Kidney glomerular epithelial cell (primary cell): ENCODE measurements at regions not wholly inside any gene's neighbourhood (a gene's known extent, or its start where the extent isn't known, plus 50 kb on each side); places are given as distances from the start of the nearest gene placed in this dataset.
"Not testable (repeated sequence)": the region's sequence is repeated elsewhere in the genome, so short reads cannot be mapped to it uniquely, and the experiment has no call there.

Experiments used
- DNase-seq: peaks from one replicate; lab custom pipeline; 2025; lab: John Stamatoyannopoulos, UW

DNA sequence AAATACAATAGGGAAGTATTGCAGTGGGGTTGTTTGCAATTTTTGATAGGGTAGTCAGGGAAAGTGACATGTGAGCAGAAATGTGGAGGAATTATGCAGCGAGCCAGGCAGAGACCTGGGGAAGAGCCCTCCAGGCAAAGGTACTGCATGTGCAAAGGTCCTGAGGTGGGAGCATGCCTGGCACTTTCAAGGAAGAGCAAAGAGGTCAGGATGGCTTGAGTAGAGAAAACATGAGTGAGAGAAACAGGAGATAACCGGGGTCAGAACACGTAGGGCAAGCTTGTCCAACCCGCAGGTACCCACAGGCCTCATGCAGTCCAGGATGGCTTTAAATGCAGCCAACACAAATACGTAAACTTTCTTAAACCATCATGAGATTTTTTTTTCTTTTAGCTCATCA, 71.0 kb downstream of the COQ2 start:
- no peak for DNase-seq

DNA sequence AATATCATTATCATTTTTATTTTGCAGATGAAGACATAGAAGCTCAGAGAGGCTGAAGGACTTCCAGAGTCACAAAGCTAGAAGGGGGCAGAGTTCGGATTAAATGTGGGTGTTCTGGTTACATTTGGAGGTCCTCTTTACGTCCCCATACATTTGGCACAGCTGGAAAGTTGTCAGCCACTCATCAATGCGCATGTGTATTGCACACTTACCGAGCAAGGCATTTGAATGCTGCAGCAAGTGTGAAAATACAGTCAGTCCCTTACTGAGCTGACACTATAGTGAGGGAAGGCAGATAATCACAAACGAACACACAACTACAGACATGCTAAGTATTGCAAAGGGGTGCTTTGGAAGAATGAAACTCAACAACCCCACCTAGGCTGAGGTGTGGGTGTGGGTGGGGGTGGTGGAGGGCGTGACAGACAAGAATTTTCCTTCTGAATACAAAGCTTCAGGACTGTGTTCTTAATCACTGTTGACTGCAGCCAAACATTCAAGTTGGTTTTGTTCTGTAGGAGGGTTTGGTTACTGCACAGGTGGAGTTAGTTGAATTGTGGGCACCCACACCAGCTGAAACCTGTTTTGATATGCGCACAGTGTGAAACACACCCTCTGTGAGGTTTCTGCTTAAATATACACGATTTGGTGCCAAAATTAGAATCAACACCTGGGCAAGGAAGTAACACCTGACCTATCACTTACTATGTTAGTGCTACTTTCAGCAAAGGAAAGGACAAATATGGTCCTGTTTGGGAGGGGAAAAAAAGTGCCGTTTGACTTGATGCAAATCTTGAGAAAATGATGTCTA, 72.4 kb downstream of the COQ2 start:
- DNase-seq, result no peak

DNA sequence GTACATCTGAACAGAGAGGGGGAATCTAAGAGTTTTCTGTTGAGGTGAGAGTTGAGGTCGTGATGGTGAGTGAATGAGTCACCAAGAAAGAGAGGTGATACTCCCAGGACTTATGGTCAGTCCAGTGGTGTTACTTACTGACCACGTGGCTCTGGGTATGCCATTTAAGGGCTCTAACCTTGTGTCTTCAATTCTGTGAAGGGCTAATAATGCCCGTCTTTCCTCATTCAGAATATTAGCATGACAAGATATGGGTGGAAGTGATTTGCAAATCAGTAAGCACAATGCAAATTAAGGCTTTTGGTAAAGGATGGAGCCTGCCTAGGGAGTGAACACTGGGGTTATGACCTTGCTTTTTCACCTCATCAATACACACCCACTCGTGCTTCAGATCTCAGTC, 75.2 kb downstream of the COQ2 start:
- no peak for DNase-seq

DNA sequence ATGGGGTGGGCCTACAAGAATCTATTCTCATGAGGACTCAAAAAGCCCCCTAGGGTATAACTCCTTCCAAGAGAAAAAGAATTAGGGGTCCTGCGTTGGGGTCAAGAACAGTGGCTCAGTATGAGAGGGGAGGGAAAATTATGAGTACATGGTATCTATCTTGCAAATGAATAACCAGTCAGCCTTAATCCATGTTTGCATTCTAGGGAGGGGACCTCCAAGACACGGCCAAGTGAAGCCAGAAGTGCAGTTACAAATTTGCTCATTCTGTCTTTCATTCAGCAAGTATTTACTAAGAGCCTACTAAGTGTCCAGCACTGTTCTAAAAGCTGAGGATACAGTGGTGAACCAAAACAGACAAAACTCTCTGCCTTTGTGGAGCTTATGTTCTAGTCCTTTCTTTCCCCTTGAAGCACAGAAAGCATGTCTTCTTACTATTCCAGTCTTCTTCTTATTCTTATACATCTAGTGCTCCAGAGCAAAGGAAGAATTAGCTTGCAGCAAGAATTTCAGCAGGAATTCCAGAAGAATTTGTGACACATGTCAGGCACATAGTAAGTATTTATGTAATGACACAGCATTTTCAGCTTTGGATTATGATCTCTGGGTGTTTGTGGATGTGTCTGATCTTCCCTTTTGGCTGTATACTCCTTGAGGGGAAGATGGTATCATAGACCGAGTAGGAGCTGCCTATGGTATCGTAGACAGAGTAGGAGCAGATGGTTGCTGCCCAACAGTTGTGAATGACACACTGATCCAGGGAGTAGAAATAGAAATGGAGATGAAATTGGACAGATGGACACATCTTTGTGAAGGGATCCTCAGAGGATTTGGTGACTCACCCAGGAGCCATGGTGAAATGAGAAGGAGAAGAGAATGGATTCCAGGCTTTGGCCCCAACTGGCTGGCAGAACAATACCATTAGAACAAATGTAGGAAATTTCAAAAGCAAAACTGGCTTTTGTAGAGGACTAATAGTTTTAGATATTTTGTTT, 75.9 kb downstream of the COQ2 start:
- DNase-seq, result no peak

DNA sequence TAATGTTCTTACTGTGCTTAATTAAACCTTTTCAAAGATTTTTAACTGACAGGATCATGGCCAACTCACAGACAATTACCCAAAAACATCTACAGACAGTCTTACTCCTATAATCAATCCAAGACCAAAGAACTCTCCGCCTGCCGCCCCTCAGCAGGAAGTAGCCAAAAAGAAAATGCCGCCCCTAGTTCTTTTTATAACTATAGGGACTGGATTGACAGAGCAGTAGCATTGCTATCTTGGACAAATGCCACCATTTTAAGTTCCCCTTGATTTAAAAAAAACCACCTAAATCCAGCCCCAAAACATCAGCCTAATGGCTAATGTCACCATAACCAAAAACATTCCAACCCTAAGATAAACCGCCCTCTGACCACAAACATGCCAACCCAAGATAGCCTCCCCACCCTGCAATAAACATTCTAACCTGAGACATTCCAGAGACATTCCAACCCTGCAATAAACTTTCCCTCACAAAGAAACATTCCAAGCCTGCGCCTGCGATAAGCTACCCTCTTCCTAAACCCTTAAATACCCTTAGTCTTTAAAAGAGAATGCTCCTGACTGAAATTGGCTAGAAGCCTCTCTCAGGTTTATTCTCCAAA, 77.0 kb downstream of the COQ2 start:
- DNase-seq, result peak; percentile 86

DNA sequence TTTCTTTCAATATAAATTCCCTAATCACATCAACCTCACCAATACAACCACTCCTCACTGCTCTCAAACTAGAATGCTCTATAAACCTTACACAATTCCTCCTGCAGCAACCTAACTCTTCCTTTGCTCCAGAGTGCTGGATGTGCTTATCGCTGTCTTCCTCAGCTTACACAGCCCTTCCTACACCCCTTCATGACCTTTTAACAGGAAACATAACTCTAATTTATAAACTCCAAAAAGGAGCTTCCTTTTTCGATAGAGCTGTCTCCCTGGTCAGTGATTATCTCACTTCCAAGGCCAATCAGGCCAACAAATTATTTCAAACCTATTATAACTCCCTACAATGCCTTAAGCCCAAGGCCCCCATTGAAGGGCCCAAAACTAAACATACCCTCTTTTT, 78.8 kb downstream of the COQ2 start:
- DNase-seq, result no peak

DNA sequence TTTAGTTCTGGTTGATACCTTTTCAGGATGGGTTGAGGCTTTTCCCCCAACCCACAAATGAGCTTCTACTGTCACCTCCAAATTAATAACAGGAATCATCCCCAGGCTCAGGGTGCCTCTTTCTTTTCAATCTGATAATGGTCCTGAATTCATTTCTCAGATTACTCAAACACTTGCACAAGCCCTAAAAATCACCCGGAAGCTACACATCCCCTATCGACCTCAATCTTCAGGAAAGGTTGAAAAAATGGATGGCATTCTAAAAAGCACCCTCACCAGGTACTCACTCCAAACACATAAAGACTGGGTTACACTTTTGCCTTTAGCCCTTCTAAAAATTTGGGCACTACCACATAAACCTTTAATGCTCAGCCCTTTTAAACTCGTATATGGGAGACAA, 79.9 kb downstream of the COQ2 start:
- DNase-seq, result no peak

DNA sequence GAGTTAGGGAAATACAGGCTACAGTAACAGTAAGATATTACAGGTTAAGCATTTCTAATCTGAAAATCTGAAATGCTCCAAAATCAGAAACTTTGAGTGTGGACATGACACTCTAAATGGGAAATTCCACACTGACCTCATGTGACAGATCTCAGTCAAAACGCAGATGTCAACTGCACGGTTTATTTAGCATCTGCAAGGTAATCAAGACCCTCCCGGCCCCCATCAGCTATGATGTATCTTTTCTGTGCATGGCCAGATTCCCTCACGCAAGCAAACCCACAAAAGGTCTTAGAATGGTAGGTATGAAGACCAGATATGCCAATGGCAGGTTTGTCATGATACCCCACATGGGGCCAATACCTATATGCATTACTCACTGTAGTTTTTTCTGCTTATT, 82.8 kb downstream of the COQ2 start:
- no peak for DNase-seq

DNA sequence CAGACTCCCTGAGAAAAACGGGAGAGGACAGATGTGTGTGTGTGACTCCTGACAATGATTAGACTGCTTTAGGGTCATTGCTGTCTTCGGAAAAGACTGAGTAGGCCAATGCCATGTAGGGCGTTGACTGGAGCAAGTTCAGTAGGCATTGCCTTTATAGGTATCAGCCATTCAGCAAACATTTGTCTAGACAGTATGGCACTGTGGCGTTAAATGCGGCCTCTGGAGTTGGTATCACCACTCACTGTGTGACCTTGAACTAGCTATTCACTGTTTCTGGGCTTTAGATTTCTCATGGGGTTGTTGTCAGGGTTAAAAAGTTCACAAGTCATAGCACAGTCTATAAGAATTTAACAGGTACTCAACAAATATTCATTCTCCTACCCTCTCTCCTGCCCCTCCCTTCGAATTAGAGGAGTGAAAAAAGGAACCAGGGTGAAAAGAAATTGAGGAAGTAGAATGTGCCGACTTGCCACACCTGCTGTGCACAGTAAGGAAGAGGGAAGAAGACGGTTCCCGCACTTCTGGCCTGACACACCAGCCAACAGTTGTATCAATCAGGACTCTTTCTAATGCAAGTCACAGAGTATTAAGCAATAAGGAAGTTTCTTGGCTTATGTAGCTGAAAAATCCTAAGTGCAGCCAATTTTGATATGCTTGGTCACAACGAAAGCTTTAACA, 83.2 kb upstream of the PLAC8 start:
- DNase-seq, result no peak

DNA sequence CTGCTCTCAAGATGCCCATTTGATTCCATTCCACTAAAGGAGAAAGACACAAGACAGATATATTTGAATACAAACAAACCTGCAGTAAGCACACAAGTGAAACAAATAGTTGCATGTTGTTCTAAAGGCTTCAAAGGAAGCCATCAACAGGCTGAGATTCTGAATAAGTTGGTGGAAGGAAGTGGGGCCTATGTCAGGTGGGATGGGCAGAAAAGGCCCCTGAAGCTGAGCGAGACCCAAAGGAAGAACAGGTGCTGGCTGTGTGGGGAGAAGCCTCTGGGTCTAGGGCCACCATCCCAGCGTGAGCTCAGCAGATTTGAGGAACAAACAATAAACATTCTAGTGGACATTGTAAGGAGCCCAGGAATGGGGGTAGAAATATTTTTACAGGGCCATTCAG, 82.4 kb upstream of the PLAC8 start:
- no peak for DNase-seq

DNA sequence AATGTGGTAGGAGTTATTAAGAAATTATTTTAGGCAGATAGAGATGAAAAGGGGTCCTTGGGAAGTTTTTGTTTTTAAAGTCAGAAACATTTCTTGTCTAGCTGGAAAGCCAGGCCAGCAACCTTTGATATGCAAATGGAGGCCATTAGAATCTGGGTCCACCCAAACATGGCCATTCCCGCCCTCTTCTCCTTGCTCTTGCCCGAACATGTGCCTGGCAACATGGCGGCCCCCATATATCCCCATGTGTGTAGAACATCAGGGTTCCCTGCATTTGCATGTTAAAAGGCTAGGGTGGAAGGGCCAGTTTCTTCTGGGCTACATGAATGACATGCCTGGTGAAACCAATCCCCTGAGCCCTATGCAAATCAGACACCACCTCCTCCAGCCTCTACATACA, 80.7 kb upstream of the PLAC8 start:
- DNase-seq, result no peak

DNA sequence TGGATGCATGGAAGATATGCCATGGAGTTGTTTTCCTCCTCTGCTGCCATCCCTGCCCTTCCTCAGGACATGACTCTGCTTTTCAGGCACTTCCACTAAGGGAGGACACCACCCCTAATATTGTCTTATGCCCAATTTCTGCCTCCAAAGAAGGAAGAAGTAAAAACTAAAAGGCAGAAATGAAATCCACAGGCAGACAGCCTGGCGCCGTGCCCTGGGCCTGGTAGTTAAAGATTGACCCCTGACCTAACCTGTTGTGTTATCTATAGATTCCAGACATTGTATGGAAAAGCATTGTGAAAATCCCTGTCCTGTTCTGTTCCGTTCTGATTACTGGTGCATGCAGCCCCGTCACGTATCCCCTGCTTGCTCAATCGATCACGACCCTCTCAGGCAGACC, 80.1 kb upstream of the PLAC8 start:
- not testable (repeated sequence) for DNase-seq

DNA sequence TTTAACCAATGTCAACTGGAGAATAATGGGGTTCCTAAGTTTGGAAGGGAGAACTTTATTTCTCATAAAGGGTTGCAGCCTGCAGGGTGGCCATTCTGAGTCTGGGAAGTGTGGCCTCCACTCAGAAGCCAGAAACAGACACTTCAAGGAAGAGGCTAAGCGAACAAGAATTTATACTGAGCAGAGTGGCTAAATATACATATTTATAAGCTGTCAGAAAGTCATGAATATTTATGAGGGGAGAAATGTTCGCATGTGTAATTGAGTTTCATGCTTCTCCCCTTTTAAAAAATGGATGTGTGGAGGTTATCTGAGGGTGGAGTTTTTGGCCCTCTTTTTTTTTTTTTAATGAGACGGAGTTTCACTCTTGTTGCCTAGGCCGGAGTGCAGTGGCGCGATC, 78.1 kb upstream of the PLAC8 start:
- DNase-seq, result no peak

DNA sequence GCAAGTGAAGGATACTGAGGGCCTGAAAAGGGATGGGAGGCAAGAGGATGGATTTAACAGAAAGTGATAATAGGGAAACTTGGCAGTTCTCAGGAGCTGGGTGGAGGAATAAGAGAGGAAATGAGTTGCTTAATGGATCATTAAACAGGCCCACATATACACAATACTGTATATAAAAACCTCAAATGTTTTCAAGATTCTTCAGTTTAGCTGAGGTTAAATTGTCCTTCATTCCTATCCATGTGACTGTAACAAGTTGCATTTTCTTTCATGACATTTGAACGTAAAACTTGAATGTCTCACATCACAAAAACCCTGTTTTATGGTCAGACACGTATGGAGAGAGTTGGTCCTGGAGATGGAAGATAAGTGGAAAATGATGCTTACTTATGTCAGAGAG, 76.5 kb upstream of the PLAC8 start:
- DNase-seq, result peak; percentile 18

DNA sequence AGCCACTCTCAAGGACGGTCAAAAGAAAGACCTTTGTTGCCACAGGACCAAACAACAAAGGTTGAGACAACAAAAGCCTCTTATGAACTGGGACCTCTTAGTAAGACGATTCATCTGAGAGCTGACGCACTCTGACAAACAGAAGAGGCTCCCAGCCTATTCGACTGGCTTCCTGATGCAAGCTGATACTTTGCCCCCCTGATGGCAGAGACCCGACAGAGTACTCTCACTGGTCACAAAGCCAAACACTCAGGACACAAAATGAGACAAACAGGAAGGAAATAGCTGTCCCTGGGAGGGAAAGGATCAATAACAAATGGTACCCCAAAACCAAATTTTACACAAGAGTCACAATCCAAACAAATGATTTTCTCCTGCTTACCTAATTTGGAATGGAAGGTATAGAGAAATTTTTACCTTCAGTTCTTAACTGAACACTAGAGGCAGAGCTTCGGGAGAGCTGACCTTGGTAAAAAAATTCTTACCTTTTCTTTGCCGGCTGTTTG, 75.2 kb upstream of the PLAC8 start:
- DNase-seq, result no peak

DNA sequence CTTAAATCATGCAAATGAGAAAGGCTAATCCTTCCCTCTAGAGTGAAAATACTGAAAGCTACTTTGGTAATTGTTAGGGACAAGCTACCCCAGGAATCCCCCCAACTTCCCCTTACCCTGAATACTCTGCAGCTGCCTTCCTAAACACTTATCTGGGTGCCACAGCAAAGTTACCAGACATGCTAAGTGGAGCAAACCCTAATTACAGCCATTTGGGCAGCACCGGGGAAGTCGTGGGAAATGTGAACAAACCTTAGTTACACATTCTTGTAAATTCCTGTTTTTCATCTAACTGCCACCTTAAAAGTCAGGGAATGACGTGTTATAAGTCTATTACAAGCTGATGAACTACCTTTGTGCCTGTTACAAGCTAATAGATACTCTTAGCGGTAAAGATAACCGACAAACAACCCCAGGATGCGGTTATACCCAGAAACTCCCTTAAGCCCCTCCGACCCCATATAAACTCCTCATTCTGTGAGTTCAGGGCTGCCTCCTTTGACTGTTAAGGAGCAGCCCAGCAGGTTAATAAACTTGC, 66.0 kb upstream of the PLAC8 start:
- no peak for DNase-seq

DNA sequence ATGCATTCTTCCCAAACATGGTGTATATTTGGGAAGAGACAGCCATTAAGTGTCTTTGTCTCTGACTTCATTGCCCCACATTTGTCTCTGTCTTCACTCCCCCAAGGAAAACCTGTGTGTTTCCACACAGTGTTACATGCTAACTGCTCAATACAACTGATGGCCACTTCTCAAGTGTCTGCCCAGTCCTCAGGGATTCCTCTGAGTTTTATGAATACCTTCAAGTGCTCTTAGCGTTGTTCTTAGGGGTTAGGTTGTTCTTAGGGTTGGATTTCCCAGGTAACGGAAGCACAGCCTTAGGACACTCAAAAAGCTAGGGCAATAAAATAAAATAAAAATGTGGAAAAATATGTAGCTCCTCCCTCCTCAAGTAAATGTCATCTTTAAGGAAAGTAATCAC, 64.7 kb upstream of the PLAC8 start:
- DNase-seq, result no peak

DNA sequence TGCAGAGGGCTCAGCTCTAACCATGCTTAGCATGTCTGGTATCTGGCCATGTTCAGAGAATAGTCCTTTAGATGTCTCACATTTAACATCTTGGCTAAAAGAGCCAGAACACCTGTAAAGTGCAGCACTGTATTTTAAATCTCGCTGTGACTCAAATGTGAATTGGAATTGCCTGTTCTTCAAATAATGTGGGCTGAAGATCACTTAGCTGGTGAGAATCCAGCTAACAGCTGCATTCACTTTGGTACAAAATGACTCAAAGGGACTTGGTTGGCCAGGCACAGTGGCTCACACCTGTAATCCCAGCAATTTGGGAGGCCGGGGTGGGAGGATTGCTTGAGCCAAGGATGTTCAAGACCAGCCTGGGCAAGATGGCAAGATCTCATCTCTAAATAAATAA, 63.5 kb upstream of the PLAC8 start:
- no peak for DNase-seq

DNA sequence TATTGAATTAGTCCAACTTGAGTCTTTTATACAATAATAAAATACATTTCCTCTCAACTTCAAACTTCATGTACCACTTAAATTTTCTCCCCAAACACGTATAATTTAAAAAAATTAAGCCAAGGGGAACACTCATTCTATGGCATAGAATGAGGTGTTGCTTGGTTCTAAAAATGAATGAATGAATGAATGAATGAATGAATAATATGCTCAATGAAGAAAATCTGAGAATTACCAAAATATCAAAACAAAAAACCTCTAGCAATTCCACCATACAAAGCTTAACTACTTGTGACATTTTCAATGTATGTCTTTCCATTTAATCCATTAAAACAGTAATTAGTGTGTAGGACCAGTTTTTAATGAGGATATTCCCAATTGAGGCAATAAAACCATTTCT, 62.7 kb upstream of the PLAC8 start:
- DNase-seq, result no peak

DNA sequence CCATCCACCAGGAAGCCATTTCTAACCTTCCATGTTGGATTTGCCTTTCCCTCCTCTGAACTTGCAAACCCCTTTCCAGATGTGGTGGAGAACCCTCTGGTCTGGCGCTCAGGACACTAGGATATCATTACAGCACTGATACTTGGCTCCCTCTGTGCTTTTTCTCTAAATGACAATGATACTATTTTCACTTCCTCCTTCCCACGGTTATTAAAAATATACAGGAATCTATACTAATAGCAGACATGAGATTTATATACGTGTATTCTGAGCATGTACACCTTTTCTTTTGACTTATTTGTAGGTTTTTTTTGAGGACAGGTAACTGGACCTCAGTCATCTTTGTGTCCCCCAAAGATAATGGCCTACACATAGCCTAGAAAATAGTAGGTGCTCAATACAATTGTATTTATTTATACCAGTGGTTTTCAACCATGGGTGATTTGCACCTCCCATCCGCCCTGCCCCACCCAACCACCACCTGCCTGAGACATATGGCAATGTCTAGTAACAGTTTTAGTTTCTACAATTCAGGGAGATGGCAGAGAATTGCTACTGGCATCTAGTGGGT, 60.4 kb upstream of the PLAC8 start:
- DNase-seq, result no peak

DNA sequence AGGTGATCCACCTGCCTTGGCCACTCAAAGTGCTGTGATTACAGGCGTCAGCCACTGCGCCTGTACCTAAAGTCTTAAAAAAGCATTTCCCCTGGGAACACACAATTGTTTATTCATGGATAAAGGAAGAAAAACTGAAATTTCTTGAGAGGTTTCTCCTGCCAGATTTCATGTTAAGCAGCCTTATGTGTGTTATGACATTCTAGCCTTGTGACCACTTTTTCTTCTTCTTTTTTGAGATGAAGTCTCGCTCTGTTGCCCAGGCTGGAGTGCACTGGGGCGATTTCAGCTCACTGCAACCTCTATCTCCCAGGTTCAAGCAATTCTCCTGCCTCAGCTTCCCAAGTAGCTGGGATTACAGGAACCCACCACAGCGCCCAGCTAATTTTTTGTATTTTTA, 57.8 kb upstream of the PLAC8 start:
- no peak for DNase-seq
